LNCaP clone FGC (cell line): ENCODE measurements at regions not wholly inside any gene's neighbourhood (a gene's known extent, or its start where the extent isn't known, plus 50 kb on each side); places are given as distances from the start of the nearest gene placed in this dataset.
"Not testable (repeated sequence)": the region's sequence is repeated elsewhere in the genome, so short reads cannot be mapped to it uniquely, and the experiment has no call there.

Experiments used
- DNase-seq: peaks from one replicate; pipeline ENCODE4 v3.0.0-alpha.2; 2011; ENCODE audit warnings: low read depth
- H3K4me3 ChIP-seq: 2 replicates; pipeline ENCODE4 v1.5.1; 2011; ENCODE audit warnings: mild to moderate bottlenecking, low read depth, low read length, control low read depth
- TF ChIP-seq, protein P1 (sequence below): IDR thresholded peaks from 2 replicates; pipeline ENCODE4 v1.5.1; 2012; ENCODE audit warnings: mild to moderate bottlenecking; ENCODE audit not compliant: control insufficient read depth, insufficient read depth; ENCODE audit errors: extremely low read depth

DNA sequence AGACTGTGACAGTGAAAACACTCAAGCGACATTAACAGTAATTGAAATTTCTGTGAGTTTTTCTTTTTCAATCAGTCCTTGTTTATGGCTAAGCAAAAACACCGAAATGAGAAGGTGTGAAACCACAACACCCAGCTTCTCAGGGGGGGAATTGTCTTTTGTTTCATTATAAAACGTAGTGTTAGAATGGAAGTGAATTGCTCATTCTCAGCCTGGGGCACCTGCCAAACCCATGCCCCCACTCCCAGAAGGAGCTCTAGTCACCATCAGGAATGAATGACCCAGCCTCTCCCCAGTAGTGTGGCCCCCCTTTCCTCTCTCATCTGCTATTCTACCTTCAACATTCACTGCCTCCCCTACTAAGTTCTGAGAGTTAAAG is 185.8 kb upstream of the CFAP20DC start:
- TF ChIP-seq, protein P1, sequence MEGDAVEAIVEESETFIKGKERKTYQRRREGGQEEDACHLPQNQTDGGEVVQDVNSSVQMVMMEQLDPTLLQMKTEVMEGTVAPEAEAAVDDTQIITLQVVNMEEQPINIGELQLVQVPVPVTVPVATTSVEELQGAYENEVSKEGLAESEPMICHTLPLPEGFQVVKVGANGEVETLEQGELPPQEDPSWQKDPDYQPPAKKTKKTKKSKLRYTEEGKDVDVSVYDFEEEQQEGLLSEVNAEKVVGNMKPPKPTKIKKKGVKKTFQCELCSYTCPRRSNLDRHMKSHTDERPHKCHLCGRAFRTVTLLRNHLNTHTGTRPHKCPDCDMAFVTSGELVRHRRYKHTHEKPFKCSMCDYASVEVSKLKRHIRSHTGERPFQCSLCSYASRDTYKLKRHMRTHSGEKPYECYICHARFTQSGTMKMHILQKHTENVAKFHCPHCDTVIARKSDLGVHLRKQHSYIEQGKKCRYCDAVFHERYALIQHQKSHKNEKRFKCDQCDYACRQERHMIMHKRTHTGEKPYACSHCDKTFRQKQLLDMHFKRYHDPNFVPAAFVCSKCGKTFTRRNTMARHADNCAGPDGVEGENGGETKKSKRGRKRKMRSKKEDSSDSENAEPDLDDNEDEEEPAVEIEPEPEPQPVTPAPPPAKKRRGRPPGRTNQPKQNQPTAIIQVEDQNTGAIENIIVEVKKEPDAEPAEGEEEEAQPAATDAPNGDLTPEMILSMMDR, result no peak
- H3K4me3 ChIP-seq, result no peak overlapping the region
- DNase-seq, result no peak

DNA sequence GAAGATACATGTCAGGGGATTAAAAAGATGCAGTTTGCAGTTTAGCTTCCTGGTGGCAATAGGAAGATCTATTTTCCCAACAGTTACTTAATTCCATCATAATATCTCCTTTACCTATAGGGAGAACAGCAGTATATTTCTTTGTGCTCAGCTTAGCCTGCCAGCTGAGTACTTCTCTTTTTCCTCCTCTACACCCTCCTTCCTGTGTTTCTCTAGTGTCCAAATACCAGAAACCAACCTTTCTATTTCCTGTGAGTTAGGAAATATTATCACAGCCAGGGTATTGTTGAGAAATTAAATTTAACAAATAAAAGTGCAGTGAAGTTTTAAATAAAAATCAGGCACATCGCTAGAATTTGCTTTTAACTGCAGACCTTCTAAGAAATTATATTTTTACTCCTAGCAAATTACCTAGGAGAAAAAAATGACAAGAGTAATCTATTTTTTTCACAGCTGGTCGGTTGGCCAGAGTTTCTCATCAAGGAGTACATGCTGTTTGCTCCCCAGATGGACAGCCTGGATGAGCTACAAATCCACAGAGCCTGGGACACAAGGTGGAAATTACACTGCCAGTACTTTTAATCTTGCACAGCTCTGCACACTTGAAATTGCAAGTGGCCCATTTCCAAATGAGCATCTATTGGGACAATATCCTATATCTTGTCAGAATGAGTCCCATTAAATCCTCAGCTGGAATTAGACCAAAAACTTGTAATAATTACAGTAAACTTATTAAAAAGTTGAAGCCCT is 185.2 kb upstream of the CFAP20DC start:
- DNase-seq, result no peak
- no peak overlapping the region for H3K4me3 ChIP-seq
- TF ChIP-seq, protein P1, result no peak

DNA sequence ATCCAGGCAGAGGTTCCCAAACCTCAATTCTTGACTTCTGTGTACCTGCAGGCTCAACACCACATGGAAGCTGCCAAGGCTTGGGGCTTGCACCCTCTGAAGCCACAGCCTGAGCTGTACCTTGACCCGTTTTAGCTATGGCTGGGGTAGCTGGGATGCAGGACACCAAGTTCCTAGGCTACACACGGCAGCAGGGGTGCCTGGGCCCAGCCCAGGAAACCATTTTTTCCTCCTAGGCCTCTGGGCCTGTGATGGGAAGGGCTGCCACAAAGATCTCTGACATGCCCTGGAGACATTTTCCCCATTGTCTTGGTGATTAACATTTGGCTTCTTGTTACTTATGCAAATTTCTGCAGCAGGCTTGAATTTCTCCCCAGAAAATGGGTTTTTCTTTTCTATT is 180.6 kb upstream of the CFAP20DC start:
- not testable (repeated sequence) for DNase-seq, H3K4me3 ChIP-seq

DNA sequence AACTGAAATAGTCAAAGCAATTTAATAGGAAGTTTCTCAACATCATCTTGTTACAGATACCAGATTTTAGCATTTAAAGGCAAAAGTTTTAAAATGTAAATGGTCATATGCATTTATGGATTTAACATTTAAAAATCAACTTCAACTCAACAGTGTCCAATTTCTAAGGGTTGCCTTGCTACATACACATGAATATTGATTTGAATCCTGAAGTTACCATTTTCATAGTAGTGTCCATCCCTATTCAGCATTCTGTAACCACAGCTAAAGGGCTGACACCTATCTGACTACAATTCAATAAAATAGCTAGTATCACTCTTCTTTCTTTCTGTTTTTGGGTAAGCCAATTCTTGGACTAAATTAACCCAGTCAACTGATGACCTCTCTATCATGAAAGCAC is 164.0 kb upstream of the CFAP20DC start:
- TF ChIP-seq, protein P1, result no peak
- H3K4me3 ChIP-seq, result no peak overlapping the region
- DNase-seq, result no peak

DNA sequence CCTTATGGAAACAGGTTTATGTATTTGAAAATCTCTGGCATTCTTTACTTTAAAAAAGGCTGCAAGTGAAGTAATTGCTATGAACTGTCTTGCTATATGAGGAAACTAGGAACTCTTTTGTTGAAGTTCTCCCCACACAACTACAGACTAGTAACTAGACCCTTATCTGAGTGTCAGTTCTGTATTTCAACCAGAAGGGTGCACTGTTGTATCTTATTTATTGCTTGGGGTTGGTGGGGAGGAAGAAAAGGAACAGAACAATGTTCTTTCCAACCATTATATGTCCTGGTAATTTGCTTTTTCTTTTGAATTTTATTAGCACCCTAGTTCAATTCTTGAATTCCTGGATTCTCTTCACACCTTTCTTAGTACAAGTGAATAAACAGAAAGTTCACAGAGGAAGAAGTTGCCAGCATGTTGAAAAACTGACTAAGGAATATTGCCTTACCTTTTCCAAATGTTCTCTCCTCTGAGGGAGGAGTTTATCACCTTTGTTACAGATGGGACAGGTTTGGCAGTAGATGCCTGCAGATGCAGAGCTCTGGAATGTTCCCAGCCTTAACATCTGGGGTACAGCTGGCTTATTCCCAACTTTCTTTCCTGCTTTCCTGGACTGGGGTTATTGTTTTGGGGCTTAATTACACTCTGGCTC is 162.4 kb upstream of the CFAP20DC start:
- no peak overlapping the region for H3K4me3 ChIP-seq
- TF ChIP-seq, protein P1, result peak; percentile 75
- peak; percentile 4 for DNase-seq

DNA sequence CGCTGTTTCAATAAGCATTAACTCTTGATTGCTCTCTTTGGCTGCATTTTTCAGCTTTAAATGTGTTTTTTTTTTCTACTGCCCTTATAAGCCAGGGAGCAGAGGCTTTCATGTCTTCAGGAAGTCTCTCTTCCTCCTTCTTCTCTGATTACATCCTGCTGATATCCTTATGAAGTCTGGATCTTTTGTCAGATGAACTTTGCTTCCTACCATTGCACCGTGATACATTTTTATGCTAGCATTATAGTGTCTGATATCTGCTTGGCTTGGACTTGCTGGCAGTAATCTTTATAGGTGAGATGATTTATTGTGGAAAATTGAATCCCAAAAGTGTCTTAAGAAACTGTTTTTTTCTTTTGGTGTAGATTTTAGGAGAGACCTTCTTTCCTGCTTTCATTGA is 160.4 kb upstream of the CFAP20DC start:
- no peak overlapping the region for H3K4me3 ChIP-seq
- TF ChIP-seq, protein P1, result no peak
- DNase-seq, result no peak

DNA sequence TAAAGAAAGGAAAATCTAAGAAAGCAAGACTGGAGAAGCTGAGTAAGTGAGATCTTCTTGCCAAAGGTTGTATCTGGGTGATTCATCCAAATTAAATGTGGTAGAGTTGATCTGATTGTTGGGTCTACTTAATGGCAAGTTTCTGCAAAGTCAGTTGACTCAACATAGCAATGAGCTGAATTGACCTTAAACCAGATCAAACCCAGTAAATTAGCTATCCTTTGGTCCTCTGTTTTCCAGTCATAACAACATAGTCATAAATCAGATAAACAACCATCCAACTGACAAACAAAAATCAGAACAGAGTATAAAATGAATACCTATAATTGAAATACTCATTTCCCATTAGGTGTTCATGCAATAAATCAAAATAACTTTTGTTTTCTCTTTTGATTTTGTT is 142.6 kb upstream of the CFAP20DC start:
- H3K4me3 ChIP-seq, result no peak overlapping the region
- DNase-seq, result no peak
- TF ChIP-seq, protein P1, result no peak
